Neural progenitor cell (in vitro differentiated cells): ENCODE measurements at regions not wholly inside any gene's neighbourhood (a gene's known extent, or its start where the extent isn't known, plus 50 kb on each side); places are given as distances from the start of the nearest gene placed in this dataset.

Source experiments
- DNase-seq: peaks from one replicate; pipeline ENCODE4 v3.0.0-alpha.2; 2016; ENCODE audit warnings: low spot score
- H2AFZ ChIP-seq: fragments of 200-600 bp; sonication (generic); replicated peaks from 2 replicates; pipeline ENCODE4 v1.6.1; 2016; ENCODE audit warnings: antibody characterized with exemption
- H3F3A ChIP-seq: fragments of 200-600 bp; sonication (generic); 2 replicates; pipeline ENCODE4 v1.6.1; 2016; ENCODE audit warnings: antibody characterized with exemption, low read depth
- H3K27ac ChIP-seq: fragments of 200-600 bp; sonication (generic); 2 replicates; pipeline ENCODE4 v1.5.1; 2016; ENCODE audit warnings: mild to moderate bottlenecking
- H3K27me3 ChIP-seq: fragments of 200-600 bp; sonication (generic); 2 replicates; pipeline ENCODE4 v1.6.1; 2016; ENCODE audit warnings: mild to moderate bottlenecking, moderate library complexity
- H3K36me3 ChIP-seq: fragments of 200-600 bp; sonication (generic); 2 replicates; pipeline ENCODE4 v1.5.1; 2016
- H3K4me1 ChIP-seq: fragments of 200-600 bp; sonication (generic); 2 replicates; pipeline ENCODE4 v1.6.1; 2016; ENCODE audit warnings: mixed run types
- H3K4me2 ChIP-seq: fragments of 200-600 bp; sonication (generic); 2 replicates; pipeline ENCODE4 v1.6.1; 2016
- H3K4me3 ChIP-seq: fragments of 200-600 bp; sonication (generic); 2 replicates; pipeline ENCODE4 v1.5.1; 2016
- H3K79me2 ChIP-seq: fragments of 200-600 bp; sonication (generic); 2 replicates; pipeline ENCODE4 v1.6.1; 2016; ENCODE audit warnings: low read depth
- H3K9ac ChIP-seq: fragments of 200-600 bp; sonication (generic); 2 replicates; pipeline ENCODE4 v1.6.1; 2016
- H3K9me3 ChIP-seq: fragments of 200-600 bp; sonication (generic); 2 replicates; pipeline ENCODE4 v1.5.1; 2016; ENCODE audit warnings: low read depth
- H4K20me1 ChIP-seq: fragments of 200-600 bp; sonication (generic); 2 replicates; pipeline ENCODE4 v1.6.1; 2016; ENCODE audit warnings: low read depth
- H3K27ac Mint-ChIP-seq: 3 replicates; pipeline ENCODE4 v1.8.0; 2021; ENCODE audit warnings: mixed read lengths
- H3K27me3 Mint-ChIP-seq: 2 replicates; pipeline ENCODE4 v1.8.0; 2022; ENCODE audit warnings: low read depth, mild to moderate bottlenecking, inconsistent platforms, moderate library complexity, mixed read lengths; ENCODE audit not compliant: insufficient read depth
- H3K36me3 Mint-ChIP-seq: 3 replicates; pipeline ENCODE4 v1.8.0; 2021; ENCODE audit warnings: mixed read lengths
- H3K4me1 Mint-ChIP-seq: 3 replicates; pipeline ENCODE4 v1.8.0; 2021; ENCODE audit warnings: mixed read lengths
- H3K4me3 Mint-ChIP-seq: 3 replicates; pipeline ENCODE4 v1.8.0; 2021; ENCODE audit warnings: mild to moderate bottlenecking, moderate library complexity, mixed read lengths
- H3K9me3 Mint-ChIP-seq: 3 replicates; pipeline ENCODE4 v1.8.0; 2020; ENCODE audit warnings: mixed read lengths
- CTCF ChIP-seq: fragments of 200-600 bp; sonication (generic); IDR thresholded peaks from 2 replicates; pipeline ENCODE4 v1.5.1; 2017; ENCODE audit warnings: antibody characterized with exemption, mild to moderate bottlenecking
- EZH2 ChIP-seq: fragments of 200-600 bp; sonication (generic); IDR thresholded peaks from 2 replicates; pipeline ENCODE4 v1.6.1; 2017; ENCODE audit warnings: antibody characterized with exemption, mild to moderate bottlenecking, moderate library complexity
- EZH2phosphoT487 ChIP-seq: fragments of 200-600 bp; sonication (generic); IDR thresholded peaks from 2 replicates; pipeline ENCODE4 v1.6.1; 2017; ENCODE audit warnings: antibody characterized with exemption

GRCh38 chr7:132691201-132691600 lies 114.9 kb upstream of the PLXNA4 start:
- no peaks in the 10 kb centered on the region for H3K9me3 Mint-ChIP-seq
- H3K4me1 ChIP-seq: peaks cover 48% of the 10 kb centered on the region
- H3K36me3 Mint-ChIP-seq: no peaks in the 10 kb centered on the region
- peaks cover 24% of the 10 kb centered on the region for H3K4me1 Mint-ChIP-seq
- H3K27me3 Mint-ChIP-seq: peaks cover 10% of the 10 kb centered on the region
- H3F3A ChIP-seq: peaks cover 30% of the 10 kb centered on the region
- no peak overlapping the region for H3K27ac Mint-ChIP-seq
- no peaks in the 10 kb centered on the region for H4K20me1 ChIP-seq
- no peak overlapping the region for H3K27ac ChIP-seq
- no peak overlapping the region for H3K4me2 ChIP-seq
- no peak for DNase-seq
- H3K9me3 ChIP-seq: no peaks in the 10 kb centered on the region
- H3K36me3 ChIP-seq: no peaks in the 10 kb centered on the region
- peaks cover 16% of the 10 kb centered on the region for H3K27me3 ChIP-seq
- no peak overlapping the region for H3K4me3 ChIP-seq
- no peaks in the 10 kb centered on the region for H3K79me2 ChIP-seq
- H3K4me3 Mint-ChIP-seq: no peak overlapping the region
- no peak overlapping the region for H3K9ac ChIP-seq
- H2AFZ ChIP-seq: no peak overlapping the region
- TF ChIP-seq CTCF (no peak), EZH2phosphoT487 (no peak), EZH2 (no peak)

- H2AFZ ChIP-seq: no peak overlapping the region
- Mint-ChIP-seq H3K27ac (no peak overlapping the region), H3K27me3 (peaks cover 10% of the 10 kb centered on the region), H3K36me3 (no peaks in the 10 kb centered on the region), H3K9me3 (no peaks in the 10 kb centered on the region), H3K4me3 (no peak overlapping the region), H3K4me1 (peaks cover 24% of the 10 kb centered on the region)
- H4K20me1 ChIP-seq: no peaks in the 10 kb centered on the region
- H3K27ac ChIP-seq: no peak overlapping the region
- H3K4me1 ChIP-seq: peaks cover 47% of the 10 kb centered on the region
- peaks cover 30% of the 10 kb centered on the region for H3F3A ChIP-seq
- H3K9me3 ChIP-seq: no peaks in the 10 kb centered on the region
- H3K27me3 ChIP-seq: peaks cover 20% of the 10 kb centered on the region
- H3K4me2 ChIP-seq: no peak overlapping the region
- H3K9ac ChIP-seq: no peak overlapping the region
- no peaks in the 10 kb centered on the region for H3K36me3 ChIP-seq
- H3K79me2 ChIP-seq: no peaks in the 10 kb centered on the region
- TF ChIP-seq EZH2phosphoT487 (no peak), EZH2 (no peak), CTCF (no peak)
- H3K4me3 ChIP-seq: no peak overlapping the region
- DNase-seq: no peak
These were observed 113.9 kb upstream of the PLXNA4 start for GRCh38 chr7:132690174-132690573.

- no peak overlapping the region for H3K27ac Mint-ChIP-seq
- H3K27me3 Mint-ChIP-seq: peaks cover 11% of the 10 kb centered on the region
These were observed 111.7 kb upstream of the PLXNA4 start for GRCh38 chr7:132687981-132688383.

More at GRCh38 chr7:132687981-132688383, 111.7 kb upstream of the PLXNA4 start:
- no peaks in the 10 kb centered on the region for H3K36me3 ChIP-seq
- TF ChIP-seq EZH2phosphoT487 (no peak), EZH2 (no peak), CTCF (no peak)
- peak; percentile 75 for DNase-seq
- peak overlapping the region; percentile 63 for H3K4me2 ChIP-seq
- no peaks in the 10 kb centered on the region for H4K20me1 ChIP-seq
- peak overlapping the region; percentile 22 for H3K4me3 ChIP-seq
- H3K4me1 ChIP-seq: peaks cover 31% of the 10 kb centered on the region
- Mint-ChIP-seq H3K9me3 (no peaks in the 10 kb centered on the region), H3K36me3 (no peaks in the 10 kb centered on the region), H3K4me3 (no peak overlapping the region), H3K4me1 (peaks cover 13% of the 10 kb centered on the region)
- H3K9me3 ChIP-seq: no peaks in the 10 kb centered on the region
- no peaks in the 10 kb centered on the region for H3K79me2 ChIP-seq
- H3K9ac ChIP-seq: no peak overlapping the region
- H2AFZ ChIP-seq: no peak overlapping the region
- H3F3A ChIP-seq: peaks cover 30% of the 10 kb centered on the region
- no peak overlapping the region for H3K27ac ChIP-seq
- peaks cover 20% of the 10 kb centered on the region for H3K27me3 ChIP-seq
